GM10248 (cell line): ENCODE measurements at regions not wholly inside any gene's neighbourhood (a gene's known extent, or its start where the extent isn't known, plus 50 kb on each side); places are given as distances from the start of the nearest gene placed in this dataset.

Experiments
- CTCF ChIA-PET: fragments of 300-600 bp; sonication (Branson Sonifier 250); formaldehyde crosslinking; extraction: SDS; loops from one replicate; lab custom pipeline; 2021; ENCODE audit warnings: antibody characterized with exemption; lab: Yijun Ruan, JAX
- POLR2A ChIA-PET: fragments of 350-650 bp; sonication (Branson Sonifier 250); formaldehyde crosslinking; extraction: SDS; loops from one replicate; lab custom pipeline; 2020; ENCODE audit warnings: antibody characterized with exemption; lab: Yijun Ruan, JAX
- DNase-seq: peaks from one replicate; pipeline ENCODE4 v3.0.0; 2012; ENCODE audit errors: extremely low spot score
- TF ChIP-seq, protein P1 (sequence below): IDR thresholded peaks from 2 replicates; pipeline ENCODE4 v1.5.1; 2012; ENCODE audit warnings: mild to moderate bottlenecking, low read depth; ENCODE audit errors: extremely low read depth, missing control alignments, control extremely low read depth

DNA sequence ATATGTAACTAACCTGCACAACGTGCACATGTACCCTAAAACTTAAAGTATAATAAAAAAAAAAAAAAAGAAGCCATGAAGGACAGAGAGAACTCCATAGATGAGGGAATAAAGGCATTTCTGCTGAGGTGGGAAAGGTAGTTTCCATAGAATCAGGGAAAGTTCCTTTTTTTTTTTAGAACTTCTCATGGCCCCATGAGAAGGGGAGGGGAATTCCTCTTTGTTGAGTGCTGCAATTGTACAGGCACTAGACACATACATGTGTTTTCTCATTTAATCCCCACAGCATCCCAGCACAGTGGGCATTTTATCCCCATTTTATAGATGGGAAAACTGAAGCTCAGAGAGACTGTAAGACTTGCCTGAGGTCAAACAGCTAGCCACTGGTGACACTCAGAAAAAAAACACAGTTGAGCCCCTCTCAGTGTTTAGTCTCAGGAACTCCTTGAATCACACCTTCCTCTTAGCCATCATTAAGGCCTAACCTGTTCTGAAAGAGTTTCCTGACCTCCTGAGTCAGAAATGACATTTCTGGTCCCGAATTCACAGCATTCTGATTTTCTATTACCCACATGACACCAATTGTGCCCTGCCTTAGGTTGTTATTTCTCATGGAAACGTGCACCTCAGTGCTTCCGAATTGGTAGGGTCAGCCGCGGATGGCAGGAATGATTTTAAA, 189.3 kb upstream of the G2E3 start:
- ChIA-PET CTCF (no interaction called here), POLR2A (no interaction called here)
- TF ChIP-seq, protein P1, sequence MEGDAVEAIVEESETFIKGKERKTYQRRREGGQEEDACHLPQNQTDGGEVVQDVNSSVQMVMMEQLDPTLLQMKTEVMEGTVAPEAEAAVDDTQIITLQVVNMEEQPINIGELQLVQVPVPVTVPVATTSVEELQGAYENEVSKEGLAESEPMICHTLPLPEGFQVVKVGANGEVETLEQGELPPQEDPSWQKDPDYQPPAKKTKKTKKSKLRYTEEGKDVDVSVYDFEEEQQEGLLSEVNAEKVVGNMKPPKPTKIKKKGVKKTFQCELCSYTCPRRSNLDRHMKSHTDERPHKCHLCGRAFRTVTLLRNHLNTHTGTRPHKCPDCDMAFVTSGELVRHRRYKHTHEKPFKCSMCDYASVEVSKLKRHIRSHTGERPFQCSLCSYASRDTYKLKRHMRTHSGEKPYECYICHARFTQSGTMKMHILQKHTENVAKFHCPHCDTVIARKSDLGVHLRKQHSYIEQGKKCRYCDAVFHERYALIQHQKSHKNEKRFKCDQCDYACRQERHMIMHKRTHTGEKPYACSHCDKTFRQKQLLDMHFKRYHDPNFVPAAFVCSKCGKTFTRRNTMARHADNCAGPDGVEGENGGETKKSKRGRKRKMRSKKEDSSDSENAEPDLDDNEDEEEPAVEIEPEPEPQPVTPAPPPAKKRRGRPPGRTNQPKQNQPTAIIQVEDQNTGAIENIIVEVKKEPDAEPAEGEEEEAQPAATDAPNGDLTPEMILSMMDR, result no peak
- no peak for DNase-seq

DNA sequence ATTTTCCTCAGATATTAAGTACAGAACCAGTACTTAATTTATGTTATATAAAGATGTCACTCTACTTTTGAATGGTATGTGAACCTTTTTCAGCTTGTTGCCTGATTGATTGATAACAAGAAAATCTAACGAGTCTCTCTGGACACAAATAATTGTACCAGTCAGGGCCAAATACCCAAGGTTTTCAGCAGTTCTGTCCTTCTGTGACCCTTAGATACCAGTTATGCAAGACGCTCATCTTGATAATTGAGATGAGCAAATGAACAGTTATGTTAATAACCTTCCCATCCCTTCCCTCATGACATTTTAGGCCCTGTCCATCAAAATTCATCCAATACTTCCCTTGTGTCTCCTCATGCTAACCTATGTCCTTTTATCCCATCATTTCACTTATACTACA, 185.9 kb upstream of the G2E3 start:
- no peak for DNase-seq
- POLR2A ChIA-PET, result no interaction called here
- CTCF ChIA-PET, result interaction anchor here (0.9 to 5.6 kb wide), 4 partner anchors 9 to 147 kb away, joined by 3 to 25 read pairs (median 4); no protein-coding TSS in a partner anchor
- TF ChIP-seq, protein P1, result no peak

DNA sequence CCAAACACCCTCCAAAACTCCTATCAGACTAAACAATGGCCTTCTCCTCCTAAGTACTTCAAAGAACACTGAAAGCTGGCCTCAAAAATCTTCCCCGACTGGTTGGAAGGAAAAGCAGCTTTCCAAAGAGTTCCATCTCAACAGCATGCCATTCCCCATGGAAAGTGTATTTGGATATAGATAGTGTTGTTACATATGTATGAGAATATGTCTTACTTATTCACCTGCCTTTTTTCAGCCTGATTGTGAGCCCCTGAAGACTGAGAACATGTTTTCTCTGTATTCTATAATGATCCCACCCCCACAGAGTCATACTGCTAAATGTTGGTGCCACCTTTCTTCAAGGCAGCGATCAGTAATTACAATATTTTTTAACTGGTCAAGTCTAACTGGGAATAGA, 185.4 kb upstream of the G2E3 start:
- TF ChIP-seq, protein P1, result no peak
- CTCF ChIA-PET, result interaction anchor here (0.9 to 5.6 kb wide), 4 partner anchors 9 to 148 kb away, joined by 3 to 25 read pairs (median 4); no protein-coding TSS in a partner anchor
- no peak for DNase-seq
- POLR2A ChIA-PET, result no interaction called here

DNA sequence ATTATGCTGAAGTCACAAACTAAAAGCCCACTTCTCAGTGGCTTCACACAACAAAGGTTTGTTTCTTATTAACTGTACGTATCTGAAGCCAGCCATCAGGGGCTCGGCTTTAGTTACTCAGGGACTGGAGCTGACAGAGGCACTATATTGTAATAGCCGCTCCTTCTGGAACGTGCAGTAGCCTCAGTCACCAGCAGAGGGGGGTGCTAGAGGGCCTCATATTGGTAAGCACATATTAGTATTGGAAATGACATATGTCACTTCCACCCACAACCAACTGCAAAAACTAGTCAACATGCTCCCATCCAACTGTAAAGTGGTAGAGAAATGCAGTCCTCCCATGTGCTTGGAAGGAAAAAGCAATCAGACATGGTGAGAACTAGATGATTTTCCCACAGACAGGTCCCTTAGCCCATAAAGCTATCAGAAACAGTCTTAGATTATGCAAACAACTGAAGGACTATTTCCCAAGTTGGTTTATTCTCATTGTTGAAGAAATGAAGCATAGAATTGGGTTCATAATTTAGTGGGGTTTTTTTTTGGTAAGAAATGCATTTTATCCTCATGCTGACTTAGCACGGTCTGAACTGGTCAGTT, 183.6 kb upstream of the G2E3 start:
- POLR2A ChIA-PET, result no interaction called here
- peak; percentile 47 for DNase-seq
- CTCF ChIA-PET, result interaction anchor here (0.6 to 5.6 kb wide), 18 partner anchors 10 to 146 kb away, joined by 3 to 25 read pairs (median 5); no protein-coding TSS in a partner anchor
- TF ChIP-seq, protein P1, result peak; percentile 71

DNA sequence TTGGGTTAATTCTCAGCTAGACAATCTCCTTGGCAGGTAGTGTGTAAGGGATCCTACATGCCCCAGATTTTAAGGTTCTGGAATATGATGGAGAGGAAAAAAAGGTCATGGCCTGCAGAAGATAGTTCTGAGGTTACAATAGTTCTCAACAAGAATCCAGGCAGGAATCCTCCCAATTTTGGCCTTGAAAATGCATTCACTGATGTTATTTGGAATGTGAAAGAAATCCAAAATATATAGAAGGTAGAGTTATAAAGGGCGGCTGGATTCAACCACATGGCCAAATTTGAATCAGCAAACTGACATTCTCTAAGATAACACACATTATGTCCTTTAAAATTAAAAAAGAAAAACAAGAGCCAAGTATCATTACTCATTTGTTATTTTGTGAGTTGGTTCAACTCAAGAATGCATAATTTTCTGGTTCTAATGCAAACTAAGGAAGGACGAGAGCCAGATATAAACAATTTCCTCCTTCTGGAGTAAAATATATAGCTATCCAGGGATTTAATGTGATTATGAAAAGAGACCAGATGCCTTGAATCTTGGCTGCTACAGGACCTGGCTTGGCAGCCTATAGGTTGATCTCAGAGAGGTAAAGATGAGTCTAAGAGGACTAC, 177.0 kb upstream of the G2E3 start:
- DNase-seq, result no peak
- TF ChIP-seq, protein P1, result no peak
- POLR2A ChIA-PET, result no interaction called here
- CTCF ChIA-PET, result interaction anchor here (1.0 to 1.2 kb wide), 3 partner anchors 8 to 79 kb away, joined by 3 to 4 read pairs (median 4); no protein-coding TSS in a partner anchor

DNA sequence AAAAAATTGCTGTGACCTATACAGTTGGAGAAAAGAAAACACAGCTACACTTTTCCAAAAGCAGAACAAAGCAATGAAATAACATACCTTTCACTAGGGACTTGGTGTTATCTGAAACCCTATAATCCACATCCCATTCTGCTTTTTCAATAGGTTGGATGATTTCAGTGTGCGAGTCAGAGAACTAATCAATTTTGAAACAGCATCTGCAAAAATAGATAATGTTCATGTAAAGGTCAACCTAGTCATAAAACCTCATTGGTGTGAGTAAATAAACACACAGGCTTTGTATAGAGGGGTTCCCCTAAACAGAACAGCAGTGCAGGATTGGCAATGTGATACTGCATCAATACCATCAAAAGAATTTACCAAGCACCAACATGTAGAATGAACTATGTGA, 173.0 kb upstream of the G2E3 start:
- ChIA-PET CTCF (interaction anchor here (1.1 to 1.7 kb wide), 3 partner anchors 9 to 114 kb away, joined by 3 to 4 read pairs (median 3); no protein-coding TSS in a partner anchor), POLR2A (no interaction called here)
- TF ChIP-seq, protein P1, result no peak
- no peak for DNase-seq
